Upper lobe of left lung (tissue), 6 donors: ENCODE measurements at regions not wholly inside any gene's neighbourhood (a gene's known extent, or its start where the extent isn't known, plus 50 kb on each side); places are given as distances from the start of the nearest gene placed in this dataset.
A peak's percentile ranks its signal among the peaks of the same experiment; 100 is the strongest.

Source experiments
- ATAC-seq, 2 donors: fragments of 200-7000 bp; cut with Tn5 transposase; one replicate each; pipeline ENCODE4 v1.9.1; 2022; ENCODE audit warnings: mild to moderate bottlenecking in 2 of 2, moderate library complexity in 2 of 2; ENCODE audit not compliant: low FRiP score in 2 of 2
- DNase-seq, 2 donors: peaks; one replicate each; pipeline ENCODE4 v3.0.0-alpha.2; 2019 to 2020
- H3K27ac ChIP-seq, 4 donors: fragments of 200-600 bp; sonication (generic); one replicate each; pipeline ENCODE4 v1.5.1; 2016 to 2019
- H3K27me3 ChIP-seq, 4 donors: fragments of 200-600 bp; sonication (generic); one replicate each; pipeline ENCODE4 v1.5.1; 2017 to 2019
- H3K36me3 ChIP-seq, 4 donors: fragments of 200-600 bp; sonication (generic); one replicate each; pipeline ENCODE4 v1.5.1; 2016 to 2019
- H3K4me1 ChIP-seq, 4 donors: fragments of 200-600 bp; sonication (generic); one replicate each; pipeline ENCODE4 v1.5.1; 2018 to 2019
- H3K4me3 ChIP-seq, 4 donors: fragments of 200-600 bp; sonication (generic); one replicate each; pipeline ENCODE4 v1.5.1; 2017 to 2019; ENCODE audit warnings: mild to moderate bottlenecking in 2 of 4, moderate library complexity in 1 of 4
- H3K9me3 ChIP-seq, 4 donors: fragments of 200-600 bp; sonication (generic); one replicate each; pipeline ENCODE4 v1.5.1; 2018 to 2019
- CTCF ChIP-seq, 6 experiments: fragments of 450-650 bp in 4 of 6; fragments of 200-600 bp in 2 of 6; sonication (generic) in 2 of 6; IDR thresholded peaks; one replicate each; pipeline ENCODE4 v1.5.1; 2016 to 2019; ENCODE audit warnings: antibody characterized with exemption in 6 of 6
- EP300 ChIP-seq, 4 donors: sonication (generic); formaldehyde crosslinking; IDR thresholded peaks; one replicate each; pipeline ENCODE4 v1.5.1; 2017; ENCODE audit warnings: antibody characterized with exemption in 4 of 4, control low read depth in 2 of 4
- POLR2A ChIP-seq, 4 donors: fragments of 450-650 bp; IDR thresholded peaks; one replicate each; pipeline ENCODE4 v1.5.1; 2016 to 2017; ENCODE audit warnings: antibody characterized with exemption in 4 of 4, mild to moderate bottlenecking in 2 of 4
- POLR2AphosphoS5 ChIP-seq, 2 donors: sonication (generic); formaldehyde crosslinking; IDR thresholded peaks; one replicate each; pipeline ENCODE4 v1.5.1; 2017; ENCODE audit warnings: antibody characterized with exemption in 2 of 2
- WGBS, 2 donors: methylation state at CpG; one replicate each; pipeline ENCODE4 v1.1.5; 2017 to 2018; 5-methylcytosine and 5-hydroxymethylcytosine counted together
- donor health status: DM: no; HTN: no; CAD: no; lungs with moderate emphysema.
- donor health status: DM: no; HTN: yes; CAD: no; lungs with severe emphysema.

- Histone ChIP-seq H3K36me3 (no peaks in the 10 kb centered on the region), H3K27me3 (no peaks in the 10 kb centered on the region), H3K4me3 (no peak overlapping the region), H3K27ac (no peak overlapping the region), H3K4me1 (no peaks in the 10 kb centered on the region), H3K9me3 (no peaks in the 10 kb centered on the region)
- TF ChIP-seq EP300 (IDR thresholded peaks at IDR 0.05), result no peak
- peak in 1 of 2 donors; percentile 13 for TF ChIP-seq POLR2AphosphoS5 (IDR thresholded peaks at IDR 0.05)
- peak in 1 of 4 donors; percentile 6 for TF ChIP-seq POLR2A (IDR thresholded peaks at IDR 0.05)
- ATAC-seq (peak in 1 of 2 donors; percentile 68), DNase-seq (peak in 1 of 2 donors; percentile 36)
- 70 to 80% methylated on average over 7 of the region's 7 CpGs for WGBS, 2 donors
These were observed 218.3 kb downstream of the ACKR3 start for GRCh38 chr2:236787885-236788284.

GRCh38 chr2:236790963-236791362 lies 221.3 kb downstream of the ACKR3 start:
- H3K4me1 ChIP-seq, result no peaks in the 10 kb centered on the region
- H3K27ac ChIP-seq, result no peak overlapping the region
- 76% methylated on average over 6 of the region's 6 CpGs for WGBS, 2 donors
- H3K9me3 ChIP-seq, result no peaks in the 10 kb centered on the region
- no peak overlapping the region for H3K4me3 ChIP-seq
- TF ChIP-seq POLR2AphosphoS5 (IDR thresholded peaks at IDR 0.05) (no peak), CTCF (IDR thresholded peaks at IDR 0.05) (no peak), POLR2A (IDR thresholded peaks at IDR 0.05) (no peak), EP300 (IDR thresholded peaks at IDR 0.05) (no peak)
- DNase-seq (no peak), ATAC-seq (no peak)
- no peaks in the 10 kb centered on the region for H3K36me3 ChIP-seq
- no peaks in the 10 kb centered on the region for H3K27me3 ChIP-seq

GRCh38 chr2:236793023-236794011 lies 223.7 kb downstream of the ACKR3 start:
- H3K9me3 ChIP-seq, result no peaks in the 10 kb centered on the region
- no peak for ATAC-seq
- H3K27ac ChIP-seq, result no peak overlapping the region
- H3K4me3 ChIP-seq, result no peak overlapping the region
- WGBS, 2 donors, result 79 to 82% methylated on average over 31 to 36 of the region's 37 CpGs
- TF ChIP-seq EP300 (IDR thresholded peaks at IDR 0.05) (no peak), POLR2A (IDR thresholded peaks at IDR 0.05) (no peak), CTCF (IDR thresholded peaks at IDR 0.05) (no peak), POLR2AphosphoS5 (IDR thresholded peaks at IDR 0.05) (no peak)
- peak in 1 of 2 donors; percentile 45 for DNase-seq
- H3K36me3 ChIP-seq, result no peaks in the 10 kb centered on the region
- H3K4me1 ChIP-seq, result no peaks in the 10 kb centered on the region
- no peaks in the 10 kb centered on the region for H3K27me3 ChIP-seq

- Histone ChIP-seq H3K9me3 (no peaks in the 10 kb centered on the region), H3K36me3 (no peaks in the 10 kb centered on the region), H3K4me1 (no peaks in the 10 kb centered on the region), H3K27ac (no peak overlapping the region), H3K27me3 (no peaks in the 10 kb centered on the region), H3K4me3 (no peak overlapping the region)
- DNase-seq (no peak), ATAC-seq (no peak)
- 60 to 69% methylated on average over 14 of the region's 14 CpGs for WGBS, 2 donors
- TF ChIP-seq EP300 (IDR thresholded peaks at IDR 0.05) (no peak), CTCF (IDR thresholded peaks at IDR 0.05) (no peak), POLR2A (IDR thresholded peaks at IDR 0.05) (no peak)
These were observed 224.7 kb downstream of the ACKR3 start for GRCh38 chr2:236794176-236794957.

- DNase-seq (no peak), ATAC-seq (no peak)
- TF ChIP-seq CTCF (IDR thresholded peaks at IDR 0.05) (no peak), EP300 (IDR thresholded peaks at IDR 0.05) (no peak), POLR2A (IDR thresholded peaks at IDR 0.05) (no peak), POLR2AphosphoS5 (IDR thresholded peaks at IDR 0.05) (no peak)
- no peaks in the 10 kb centered on the region for H3K27me3 ChIP-seq
- 88 to 90% methylated on average over 11 of the region's 11 CpGs for WGBS, 2 donors
- H3K27ac ChIP-seq, result no peak overlapping the region
- H3K9me3 ChIP-seq, result no peaks in the 10 kb centered on the region
- H3K4me1 ChIP-seq, result no peaks in the 10 kb centered on the region
- no peak overlapping the region for H3K4me3 ChIP-seq
- H3K36me3 ChIP-seq, result no peaks in the 10 kb centered on the region
These were observed 225.7 kb downstream of the ACKR3 start for GRCh38 chr2:236795169-236795860.
